ENCODE measurements at regions not wholly inside any gene's neighbourhood (a gene's known extent, or its start where the extent isn't known, plus 50 kb on each side); places are given as distances from the start of the nearest gene placed in this dataset.

- no peaks in the 10 kb centered on the region for H3K9me2 ChIP-seq (ENCODE audit: insufficient read depth)
- ATAC-seq, result no peak
- no TSS peak for BruUV-seq (replicated peaks)
- no peaks in the 10 kb centered on the region for H3K36me3 ChIP-seq (ENCODE audit: control insufficient read depth in 1 of 2, insufficient read depth in 2 of 2, low read length in 2 of 2)
- H3K9me3 ChIP-seq (ENCODE audit: control insufficient read depth in 1 of 2, insufficient read depth in 1 of 2, low read depth in 1 of 2, low read length in 2 of 2), result no peaks in the 10 kb centered on the region; a peak in 1 of 4 replicates
- RAD21 ChIA-PET (ENCODE audit: low non-redundant PET in 1 of 2, low total read pairs in 2 of 2, uncharacterized antibody in 2 of 2, unreplicated experiment in 2 of 2), result no interaction called here
- no peak overlapping the region for H3K27ac ChIP-seq (ENCODE audit: low read depth, low read length)
- POLR2A ChIA-PET, result no interaction called here
- TF ChIP-seq ZNF274 (IDR thresholded peaks at IDR 0.05; ENCODE audit: low read depth, low read length) (no peak), ELF1 (IDR thresholded peaks at IDR 0.05; ENCODE audit: borderline replicate concordance, low read depth) (no peak), ZFX (IDR thresholded peaks at IDR 0.05) (no peak), YY1 (IDR thresholded peaks at IDR 0.05; ENCODE audit: extremely low read depth, insufficient replicate concordance, low read depth, low read length) (no peak), REST (IDR thresholded peaks at IDR 0.05; ENCODE audit: low read depth) (no peak), CTCF (IDR thresholded peaks at IDR 0.05 in 2 of 3, conservative IDR thresholded peaks at IDR 0.05 in 1 of 3; ENCODE audit: borderline replicate concordance in 1 of 3, insufficient read depth in 1 of 3, low read depth in 2 of 3, low read length in 2 of 3) (no peak), SP1 (IDR thresholded peaks at IDR 0.05; ENCODE audit: low read depth) (no peak), POLR2AphosphoS5 (IDR thresholded peaks at IDR 0.05; ENCODE audit: low read depth, low read length) (no peak), ATF3 (IDR thresholded peaks at IDR 0.05) (no peak), SIN3A (IDR thresholded peaks at IDR 0.05; ENCODE audit: low read depth) (no peak), FOSL1 (IDR thresholded peaks at IDR 0.05; ENCODE audit: low read depth) (no peak), CEBPB (IDR thresholded peaks at IDR 0.05; ENCODE audit: low read depth) (no peak), SRF (IDR thresholded peaks at IDR 0.05; ENCODE audit: low read depth) (no peak), EZH2 (IDR thresholded peaks at IDR 0.05) (no peak), TCF7L2 (IDR thresholded peaks at IDR 0.05; ENCODE audit: borderline replicate concordance, extremely low read depth, insufficient read depth, insufficient read length) (no peak), CBX3 (IDR thresholded peaks at IDR 0.05; ENCODE audit: low read depth) (no peak), JUND (IDR thresholded peaks at IDR 0.05) (no peak), EGR1 (IDR thresholded peaks at IDR 0.05; ENCODE audit: low read depth) (no peak)
- no peaks in the 10 kb centered on the region for H4K20me1 ChIP-seq (ENCODE audit: insufficient read depth)
- H2AFZ ChIP-seq (ENCODE audit: low read depth, low read length, poor library complexity, severe bottlenecking), result no peak overlapping the region
- H3K27me3 ChIP-seq (ENCODE audit: insufficient read depth, low read length), result no peaks in the 10 kb centered on the region
- H3K79me2 ChIP-seq (ENCODE audit: insufficient read depth, low read length), result no peaks in the 10 kb centered on the region
- intact Hi-C loops (cut with micrococcal nuclease), result no loop called here
- H3K4me1 ChIP-seq (ENCODE audit: control insufficient read depth in 1 of 2, insufficient read depth in 2 of 2, low read length in 2 of 2), result no peaks in the 10 kb centered on the region
- H3K9ac ChIP-seq (ENCODE audit: low read length), result no peak overlapping the region
- no peak overlapping the region for H3K4me3 ChIP-seq (replicated peaks in 1 of 2; ENCODE audit: low read depth in 1 of 2, low read length in 2 of 2)
- DNase-seq (ENCODE audit: low read depth, low spot score), result no peak
- no peak overlapping the region for H3K4me2 ChIP-seq (ENCODE audit: low read length)
- CTCF ChIA-PET, result no interaction called here
These were observed 199.6 kb downstream of the NXPE2 start for GRCh38 chr11:114877976-114878375.

Data from HCT116 (cell line).